HUES64 (cell line): ENCODE measurements at regions not wholly inside any gene's neighbourhood (a gene's known extent, or its start where the extent isn't known, plus 50 kb on each side); places are given as distances from the start of the nearest gene placed in this dataset.

Source experiments
- H3K27ac ChIP-seq: 2 replicates; pipeline ENCODE4 v1.7.0; 2013; ENCODE audit warnings: low read depth, low read length, inconsistent platforms
- H3K27me3 ChIP-seq: 2 replicates; pipeline ENCODE4 v1.6.1; 2013; ENCODE audit warnings: mild to moderate bottlenecking, low read length; ENCODE audit not compliant: insufficient read depth
- H3K36me3 ChIP-seq: 2 replicates; pipeline ENCODE4 v1.6.1; 2013; ENCODE audit warnings: mild to moderate bottlenecking, low read length; ENCODE audit not compliant: insufficient read depth
- H3K4me1 ChIP-seq: 2 replicates; pipeline ENCODE4 v1.6.1; 2013; ENCODE audit warnings: mild to moderate bottlenecking, low read length, moderate library complexity; ENCODE audit not compliant: insufficient read depth
- H3K4me3 ChIP-seq: 2 replicates; pipeline ENCODE4 v1.5.1; 2013; ENCODE audit warnings: mild to moderate bottlenecking, low read length, moderate library complexity
- H3K9ac ChIP-seq: 2 replicates; pipeline ENCODE4 v1.6.1; 2013; ENCODE audit warnings: mild to moderate bottlenecking, low read depth, low read length
- H3K9me3 ChIP-seq: 2 replicates; pipeline ENCODE4 v1.6.1; 2013; ENCODE audit warnings: low read depth, low read length; ENCODE audit not compliant: insufficient read depth
- WGBS: fragments of 150-250, 120-280 bp; methylation state at CpG from one replicate; pipeline ENCODE4 v1.1.7; 2013; ENCODE audit warnings: missing lambda C conversion rate; 5-methylcytosine and 5-hydroxymethylcytosine counted together

- H3K27ac ChIP-seq, result no peak overlapping the region
- H3K27me3 ChIP-seq, result no peaks in the 10 kb centered on the region; the same call in 1 of the 2 replicates
- no peaks in the 10 kb centered on the region for H3K36me3 ChIP-seq
- H3K4me1 ChIP-seq, result peaks cover 14% of the 10 kb centered on the region
- no peak overlapping the region for H3K4me3 ChIP-seq
- no peak overlapping the region for H3K9ac ChIP-seq
- H3K9me3 ChIP-seq, result no peaks in the 10 kb centered on the region
- 89% methylated on average over 7 of the region's 7 CpGs for WGBS
Observed at GRCh38 chr11:122165607-122166371, 49.8 kb upstream of the BLID start.
